Thymus (tissue), 11 donors: ENCODE measurements at regions not wholly inside any gene's neighbourhood (a gene's known extent, or its start where the extent isn't known, plus 50 kb on each side); places are given as distances from the start of the nearest gene placed in this dataset.

Experiments used
- DNase-seq, 9 donors: peaks; one replicate each; pipeline ENCODE4 v3.0.0-alpha.2; 2013; ENCODE audit warnings: low spot score in 9 of 9, low read depth in 6 of 9, missing footprints in 1 of 9
- H3K27ac ChIP-seq, 2 donors: one replicate each; pipeline ENCODE4 v1.5.1; 2013; ENCODE audit warnings: control low read depth in 1 of 2, low read depth in 1 of 2, low read length in 1 of 2, mild to moderate bottlenecking in 1 of 2, moderate library complexity in 1 of 2
- H3K27me3 ChIP-seq, 2 donors: one replicate each; pipeline ENCODE4 v1.5.1; 2013; ENCODE audit warnings: low read length in 1 of 2; ENCODE audit not compliant: control insufficient read depth in 2 of 2, insufficient read depth in 1 of 2
- H3K36me3 ChIP-seq, 2 donors: one replicate each; pipeline ENCODE4 v1.5.1; 2013; ENCODE audit warnings: low read length in 1 of 2, mild to moderate bottlenecking in 1 of 2, moderate library complexity in 1 of 2; ENCODE audit not compliant: control insufficient read depth in 2 of 2, insufficient read depth in 2 of 2
- H3K4me1 ChIP-seq, 2 donors: one replicate each; pipeline ENCODE4 v1.5.1; 2013; ENCODE audit warnings: low read length in 2 of 2; ENCODE audit not compliant: control insufficient read depth in 2 of 2, insufficient read depth in 2 of 2
- H3K4me3 ChIP-seq, 2 donors: one replicate each; pipeline ENCODE4 v1.5.1; 2013; ENCODE audit warnings: low read length in 2 of 2, control low read depth in 1 of 2, mild to moderate bottlenecking in 1 of 2
- H3K9me3 ChIP-seq, 2 donors: one replicate each; pipeline ENCODE4 v1.5.1; 2013; ENCODE audit warnings: low read length in 1 of 2, mild to moderate bottlenecking in 1 of 2; ENCODE audit not compliant: control insufficient read depth in 2 of 2, insufficient read depth in 1 of 2
- WGBS: extraction: QIAGEN DNeasy Blood & Tissue Kit; methylation state at CpG from one replicate; pipeline ENCODE4 v1.1.7; 2013; 5-methylcytosine and 5-hydroxymethylcytosine counted together
- donor health status: healthy.

GRCh38 chr18:75745147-75745546 lies 317.6 kb upstream of the SMIM21 start:
- Histone ChIP-seq H3K9me3 (no peaks in the 10 kb centered on the region), H3K27me3 (no peaks in the 10 kb centered on the region), H3K4me3 (no peak overlapping the region), H3K4me1 (no peaks in the 10 kb centered on the region), H3K36me3 (no peaks in the 10 kb centered on the region), H3K27ac (no peak overlapping the region)
- DNase-seq, result no peak
- 91% methylated on average over 7 of the region's 7 CpGs for WGBS

- Histone ChIP-seq H3K27ac (no peak overlapping the region), H3K36me3 (no peaks in the 10 kb centered on the region), H3K27me3 (no peaks in the 10 kb centered on the region), H3K4me1 (no peaks in the 10 kb centered on the region), H3K9me3 (no peaks in the 10 kb centered on the region), H3K4me3 (no peak overlapping the region)
- 78% methylated on average over 4 of the region's 4 CpGs for WGBS
- no peak for DNase-seq
Measured at GRCh38 chr18:75742516-75742915, 315.0 kb upstream of the SMIM21 start.

DNA sequence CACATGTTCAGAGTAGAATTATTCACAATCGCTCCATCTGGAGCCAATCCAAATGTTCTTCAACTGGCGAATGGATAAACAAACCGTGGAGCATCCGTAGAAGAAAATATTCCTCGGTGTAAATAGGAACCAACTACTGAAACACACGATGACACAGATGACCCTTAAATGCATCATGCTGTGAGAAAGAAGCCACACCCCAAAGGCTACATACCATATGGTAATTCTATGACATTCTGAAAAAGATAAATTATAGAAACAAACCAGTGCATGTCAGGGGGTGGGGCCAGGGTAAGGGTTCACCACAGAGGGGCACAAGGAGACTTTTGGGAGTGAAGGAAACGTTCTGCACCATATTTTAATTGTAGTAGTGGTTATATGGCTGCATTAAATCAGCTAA lies 312.2 kb upstream of the SMIM21 start:
- no peaks in the 10 kb centered on the region for H3K4me1 ChIP-seq
- H3K9me3 ChIP-seq, result no peaks in the 10 kb centered on the region
- 80% methylated on average over 7 of the region's 7 CpGs for WGBS
- H3K27me3 ChIP-seq, result no peaks in the 10 kb centered on the region
- no peak overlapping the region for H3K27ac ChIP-seq
- no peak overlapping the region for H3K4me3 ChIP-seq
- no peaks in the 10 kb centered on the region for H3K36me3 ChIP-seq
- no peak for DNase-seq

DNA sequence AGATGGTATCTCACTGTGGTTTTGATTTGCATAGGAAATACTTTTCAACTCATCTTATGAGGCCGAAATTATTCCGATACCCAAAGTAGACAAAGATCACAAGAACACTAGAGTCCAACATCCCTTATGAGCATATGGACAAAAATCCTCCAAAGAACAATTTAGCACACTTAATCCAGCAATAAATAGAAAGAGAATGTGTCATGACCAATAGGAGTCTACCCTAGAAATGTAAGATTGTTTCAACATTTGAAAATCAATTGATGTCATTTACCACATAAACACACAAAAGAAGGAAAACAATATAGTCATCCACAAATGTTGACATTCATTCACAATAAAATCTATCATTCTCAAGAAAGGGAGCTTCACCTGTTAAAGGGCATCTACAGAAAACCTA lies 307.8 kb upstream of the SMIM21 start:
- H3K4me3 ChIP-seq, result no peak overlapping the region
- no peaks in the 10 kb centered on the region for H3K9me3 ChIP-seq
- no peaks in the 10 kb centered on the region for H3K36me3 ChIP-seq
- H3K27ac ChIP-seq, result no peak overlapping the region
- no peaks in the 10 kb centered on the region for H3K4me1 ChIP-seq
- H3K27me3 ChIP-seq, result no peaks in the 10 kb centered on the region
- DNase-seq, result no peak
- 95% methylated on average over 2 of the region's 2 CpGs for WGBS

DNA sequence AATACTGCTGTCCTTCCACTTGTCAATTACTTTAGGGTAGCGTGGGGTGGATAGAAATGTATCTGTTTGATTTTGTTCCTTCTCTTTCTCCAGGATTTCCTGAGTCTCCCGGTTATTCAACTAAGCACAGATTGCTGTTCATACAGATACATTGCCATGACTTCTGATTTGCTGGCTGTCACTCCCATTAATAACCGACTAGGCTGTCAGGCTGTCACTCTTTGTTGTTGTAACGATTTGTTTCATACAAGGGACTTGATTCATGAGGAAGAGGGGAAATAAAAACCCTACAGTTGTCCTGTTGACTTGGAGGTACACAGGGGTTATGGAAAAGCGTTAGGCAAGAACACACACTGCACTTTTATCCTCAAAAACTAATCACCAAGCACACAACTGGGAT lies 302.7 kb upstream of the SMIM21 start:
- no peak for DNase-seq
- Histone ChIP-seq H3K36me3 (no peaks in the 10 kb centered on the region), H3K9me3 (no peaks in the 10 kb centered on the region), H3K4me3 (no peak overlapping the region), H3K4me1 (no peaks in the 10 kb centered on the region), H3K27ac (no peak overlapping the region), H3K27me3 (no peaks in the 10 kb centered on the region)
- WGBS, result 59% methylated on average over 5 of the region's 5 CpGs

DNA sequence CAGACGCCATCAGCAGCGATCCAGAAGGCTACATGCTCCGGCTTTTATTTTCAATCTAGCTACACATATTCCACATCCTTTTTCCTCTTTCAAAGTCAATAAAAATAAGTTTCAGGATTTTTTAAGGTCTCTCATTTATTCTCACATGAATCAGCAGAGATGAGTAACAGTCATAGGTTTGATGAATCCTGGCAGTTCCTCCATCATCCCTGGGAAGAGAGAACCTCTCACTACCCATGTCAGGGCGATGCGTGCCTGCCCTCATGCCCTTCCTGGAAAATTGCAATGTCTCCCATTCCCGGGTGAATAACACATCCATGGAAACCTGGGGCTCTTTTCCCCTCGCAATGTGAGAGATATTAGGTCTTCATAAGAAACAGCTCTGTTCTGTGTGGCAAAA lies 301.1 kb upstream of the SMIM21 start:
- H3K9me3 ChIP-seq, result no peaks in the 10 kb centered on the region
- H3K27ac ChIP-seq, result no peak overlapping the region
- 94% methylated on average over 7 of the region's 7 CpGs for WGBS
- no peaks in the 10 kb centered on the region for H3K4me1 ChIP-seq
- no peaks in the 10 kb centered on the region for H3K36me3 ChIP-seq
- DNase-seq, result no peak
- no peak overlapping the region for H3K4me3 ChIP-seq
- no peaks in the 10 kb centered on the region for H3K27me3 ChIP-seq

GRCh38 chr18:75727456-75727855 lies 300.0 kb upstream of the SMIM21 start:
- 62% methylated on average over 7 of the region's 7 CpGs for WGBS
- peak in 5 of 9 donors; percentile 2 to 38 (median 17) for DNase-seq
- Histone ChIP-seq H3K9me3 (no peaks in the 10 kb centered on the region), H3K4me1 (no peaks in the 10 kb centered on the region), H3K27ac (no peak overlapping the region), H3K27me3 (no peaks in the 10 kb centered on the region), H3K4me3 (no peak overlapping the region), H3K36me3 (no peaks in the 10 kb centered on the region)

DNA sequence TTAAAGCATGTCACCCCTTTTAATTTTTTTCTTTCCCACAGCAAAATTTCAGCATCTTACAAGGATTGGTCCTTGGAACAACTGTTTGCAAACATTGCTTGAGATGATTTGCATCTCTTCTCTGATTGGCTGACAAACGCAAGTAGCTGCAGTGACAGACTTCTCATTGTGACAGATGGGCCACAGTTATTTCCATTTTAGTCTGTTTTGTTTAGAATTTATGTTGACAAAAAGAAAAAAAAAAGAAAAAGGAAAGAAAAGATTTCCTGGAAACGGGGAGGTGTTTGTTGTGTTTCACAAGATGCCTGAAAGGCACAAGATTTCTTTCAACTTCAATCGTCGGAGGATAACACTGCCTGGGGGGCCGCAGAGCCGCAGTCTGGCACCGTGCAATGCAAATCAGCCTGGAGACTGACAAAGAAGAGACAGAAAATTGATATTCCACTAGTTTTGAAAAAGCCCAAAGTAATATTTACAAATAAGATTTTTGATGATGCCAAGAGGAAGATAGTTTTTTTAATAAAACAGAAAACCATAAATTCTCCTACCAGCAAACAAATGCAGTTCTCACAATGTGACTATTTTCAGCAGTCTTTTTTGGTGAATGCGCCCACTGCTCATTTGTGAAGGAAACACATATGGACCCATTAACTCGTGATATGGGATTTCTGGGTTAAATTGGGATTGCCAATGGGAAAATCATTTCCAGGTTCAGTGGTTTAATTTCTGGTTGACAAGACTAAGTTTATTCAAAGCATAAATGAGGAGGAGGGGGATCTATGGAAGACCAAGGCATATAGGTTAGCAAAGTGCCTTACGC lies 296.2 kb upstream of the SMIM21 start:
- WGBS, result 84% methylated on average over 10 of the region's 10 CpGs
- Histone ChIP-seq H3K36me3 (no peaks in the 10 kb centered on the region), H3K4me1 (no peaks in the 10 kb centered on the region), H3K27me3 (no peaks in the 10 kb centered on the region), H3K9me3 (no peaks in the 10 kb centered on the region), H3K27ac (no peak overlapping the region), H3K4me3 (no peak overlapping the region)
- DNase-seq, result no peak

- H3K27ac ChIP-seq, result no peak overlapping the region
- WGBS, result 88% methylated on average over 3 of the region's 3 CpGs
- H3K4me1 ChIP-seq, result no peaks in the 10 kb centered on the region
- H3K27me3 ChIP-seq, result no peaks in the 10 kb centered on the region
- no peak for DNase-seq
- no peaks in the 10 kb centered on the region for H3K36me3 ChIP-seq
- peaks cover 0 to 8% of the 10 kb centered on the region in 2 donors for H3K9me3 ChIP-seq
- no peak overlapping the region for H3K4me3 ChIP-seq
Measured at GRCh38 chr18:75714766-75715165, 287.3 kb upstream of the SMIM21 start.
